SJCRH30 (cell line): ENCODE measurements at regions not wholly inside any gene's neighbourhood (a gene's known extent, or its start where the extent isn't known, plus 50 kb on each side); places are given as distances from the start of the nearest gene placed in this dataset.

Experiments used
- DNase-seq, 2 experiments: peaks; one replicate each; pipeline ENCODE4 v3.0.0-alpha.2; 2015 to 2020
- H3K27ac ChIP-seq: fragments of 250-450 bp; sonication (Bioruptor Pico); 2 replicates; pipeline ENCODE4 v1.5.1; 2020; ENCODE audit warnings: mild to moderate bottlenecking, moderate library complexity
- H3K27me3 ChIP-seq: fragments of 250-450 bp; sonication (Bioruptor Pico); 2 replicates; pipeline ENCODE4 v1.5.1; 2020; ENCODE audit warnings: mild to moderate bottlenecking, moderate library complexity
- H3K36me3 ChIP-seq: fragments of 250-450 bp; sonication (Bioruptor Pico); 2 replicates; pipeline ENCODE4 v1.5.1; 2020; ENCODE audit warnings: mild to moderate bottlenecking, moderate library complexity
- H3K4me1 ChIP-seq: fragments of 250-450 bp; sonication (Bioruptor Pico); 2 replicates; pipeline ENCODE4 v1.5.1; 2020; ENCODE audit warnings: mild to moderate bottlenecking, moderate library complexity
- H3K4me3 ChIP-seq: fragments of 250-450 bp; sonication (Bioruptor Pico); 2 replicates; pipeline ENCODE4 v1.5.1; 2020; ENCODE audit warnings: mild to moderate bottlenecking, moderate library complexity
- H3K9me3 ChIP-seq: fragments of 250-450 bp; sonication (Bioruptor Pico); replicated peaks from 2 replicates; pipeline ENCODE4 v1.5.1; 2020; ENCODE audit warnings: mild to moderate bottlenecking, moderate library complexity

GRCh38 chr12:18008642-18009041 is 81.4 kb downstream of the RERGL start:
- no peak for DNase-seq
- Histone ChIP-seq H3K27ac (no peak overlapping the region), H3K36me3 (no peaks in the 10 kb centered on the region)

GRCh38 chr12:17999174-17999801 is 90.7 kb downstream of the RERGL start:
- DNase-seq = no peak
- Histone ChIP-seq H3K9me3 (peaks cover 4% of the 10 kb centered on the region; the same call in 1 of the 2 replicates), H3K27me3 (no peaks in the 10 kb centered on the region), H3K27ac (no peak overlapping the region), H3K36me3 (no peaks in the 10 kb centered on the region), H3K4me1 (no peaks in the 10 kb centered on the region), H3K4me3 (no peak overlapping the region)

More at GRCh38 chr12:18008642-18009041, 81.4 kb downstream of the RERGL start:
- Histone ChIP-seq H3K4me3 (no peak overlapping the region), H3K27me3 (no peaks in the 10 kb centered on the region), H3K9me3 (no peaks in the 10 kb centered on the region), H3K4me1 (no peaks in the 10 kb centered on the region)

GRCh38 chr12:17992002-17992656 is 97.9 kb downstream of the RERGL start:
- no peaks in the 10 kb centered on the region for H3K27me3 ChIP-seq
- peak; percentile 29 to 70 for DNase-seq
- no peak overlapping the region for H3K27ac ChIP-seq
- no peaks in the 10 kb centered on the region for H3K9me3 ChIP-seq
- no peaks in the 10 kb centered on the region for H3K4me1 ChIP-seq
- no peaks in the 10 kb centered on the region for H3K36me3 ChIP-seq
- no peak overlapping the region for H3K4me3 ChIP-seq

- H3K4me1 ChIP-seq = no peaks in the 10 kb centered on the region
- no peaks in the 10 kb centered on the region for H3K27me3 ChIP-seq
- no peak overlapping the region for H3K27ac ChIP-seq
- H3K9me3 ChIP-seq = no peaks in the 10 kb centered on the region
- no peak for DNase-seq
- H3K4me3 ChIP-seq = no peak overlapping the region
- H3K36me3 ChIP-seq = no peaks in the 10 kb centered on the region
Observed at GRCh38 chr12:17982556-17982955, 107.4 kb downstream of the RERGL start.

GRCh38 chr12:17976202-17976601 is 113.8 kb downstream of the RERGL start:
- Histone ChIP-seq H3K36me3 (no peaks in the 10 kb centered on the region), H3K9me3 (no peaks in the 10 kb centered on the region), H3K4me3 (no peak overlapping the region), H3K27me3 (no peaks in the 10 kb centered on the region), H3K27ac (no peak overlapping the region), H3K4me1 (no peaks in the 10 kb centered on the region)
- DNase-seq = peak in 1 of 2 experiments; percentile 16

- Histone ChIP-seq H3K9me3 (no peaks in the 10 kb centered on the region), H3K27me3 (no peaks in the 10 kb centered on the region), H3K36me3 (no peaks in the 10 kb centered on the region), H3K27ac (no peak overlapping the region), H3K4me3 (no peak overlapping the region), H3K4me1 (no peaks in the 10 kb centered on the region)
- no peak for DNase-seq
Observed at GRCh38 chr12:17975763-17976162, 114.2 kb downstream of the RERGL start.

- H3K4me1 ChIP-seq = no peaks in the 10 kb centered on the region
- H3K27me3 ChIP-seq = no peaks in the 10 kb centered on the region
- no peak overlapping the region for H3K27ac ChIP-seq
- H3K9me3 ChIP-seq = no peaks in the 10 kb centered on the region
- DNase-seq = no peak
- no peak overlapping the region for H3K4me3 ChIP-seq
- H3K36me3 ChIP-seq = no peaks in the 10 kb centered on the region
Observed at GRCh38 chr12:17975239-17975638, 114.8 kb downstream of the RERGL start.

- H3K4me1 ChIP-seq = no peaks in the 10 kb centered on the region
- no peaks in the 10 kb centered on the region for H3K27me3 ChIP-seq
- no peak for DNase-seq
- H3K27ac ChIP-seq = no peak overlapping the region
- no peaks in the 10 kb centered on the region for H3K9me3 ChIP-seq
- H3K4me3 ChIP-seq = no peak overlapping the region
- H3K36me3 ChIP-seq = no peaks in the 10 kb centered on the region
Observed at GRCh38 chr12:17971850-17972249, 118.1 kb downstream of the RERGL start.

- H3K36me3 ChIP-seq = no peaks in the 10 kb centered on the region
- no peaks in the 10 kb centered on the region for H3K9me3 ChIP-seq
- no peaks in the 10 kb centered on the region for H3K27me3 ChIP-seq
- no peaks in the 10 kb centered on the region for H3K4me1 ChIP-seq
- no peak overlapping the region for H3K4me3 ChIP-seq
- no peak overlapping the region for H3K27ac ChIP-seq
- DNase-seq = peak in 1 of 2 experiments; percentile 4
Observed at GRCh38 chr12:17954788-17955187, 135.2 kb downstream of the RERGL start.

- no peaks in the 10 kb centered on the region for H3K4me1 ChIP-seq
- H3K27ac ChIP-seq = no peak overlapping the region
- H3K27me3 ChIP-seq = no peaks in the 10 kb centered on the region
- H3K9me3 ChIP-seq = no peaks in the 10 kb centered on the region
- no peak overlapping the region for H3K4me3 ChIP-seq
- no peaks in the 10 kb centered on the region for H3K36me3 ChIP-seq
- no peak for DNase-seq
Observed at GRCh38 chr12:17950898-17951297, 139.1 kb downstream of the RERGL start.

- no peak overlapping the region for H3K4me3 ChIP-seq
- no peaks in the 10 kb centered on the region for H3K4me1 ChIP-seq
- no peaks in the 10 kb centered on the region for H3K9me3 ChIP-seq
- no peaks in the 10 kb centered on the region for H3K27me3 ChIP-seq
- DNase-seq = no peak
- H3K27ac ChIP-seq = no peak overlapping the region
- no peaks in the 10 kb centered on the region for H3K36me3 ChIP-seq
Observed at GRCh38 chr12:17949558-17950141, 140.3 kb downstream of the RERGL start.

- Histone ChIP-seq H3K36me3 (no peaks in the 10 kb centered on the region), H3K27ac (no peak overlapping the region), H3K27me3 (no peaks in the 10 kb centered on the region), H3K4me3 (no peak overlapping the region), H3K9me3 (no peaks in the 10 kb centered on the region), H3K4me1 (no peaks in the 10 kb centered on the region)
- peak in 1 of 2 experiments; percentile 5 for DNase-seq
Observed at GRCh38 chr12:17928708-17929366, 161.2 kb downstream of the RERGL start.

GRCh38 chr12:17918013-17918412 is 172.0 kb downstream of the RERGL start:
- DNase-seq = no peak
- no peaks in the 10 kb centered on the region for H3K36me3 ChIP-seq
- no peaks in the 10 kb centered on the region for H3K9me3 ChIP-seq
- H3K27me3 ChIP-seq = no peaks in the 10 kb centered on the region
- H3K27ac ChIP-seq = no peak overlapping the region
- no peaks in the 10 kb centered on the region for H3K4me1 ChIP-seq
- no peak overlapping the region for H3K4me3 ChIP-seq

GRCh38 chr12:17884581-17884980 is 205.4 kb downstream of the RERGL start:
- no peak for DNase-seq
- H3K36me3 ChIP-seq = no peaks in the 10 kb centered on the region
- H3K4me1 ChIP-seq = no peaks in the 10 kb centered on the region
- H3K9me3 ChIP-seq = no peaks in the 10 kb centered on the region
- H3K27ac ChIP-seq = no peak overlapping the region
- no peaks in the 10 kb centered on the region for H3K27me3 ChIP-seq
- H3K4me3 ChIP-seq = no peak overlapping the region

GRCh38 chr12:17878714-17879113 is 211.3 kb downstream of the RERGL start:
- no peaks in the 10 kb centered on the region for H3K36me3 ChIP-seq
- H3K27ac ChIP-seq = no peak overlapping the region
- H3K9me3 ChIP-seq = no peaks in the 10 kb centered on the region
- no peak for DNase-seq
- H3K4me1 ChIP-seq = no peaks in the 10 kb centered on the region
- H3K4me3 ChIP-seq = no peak overlapping the region
- no peaks in the 10 kb centered on the region for H3K27me3 ChIP-seq
